ENCODE measurements at regions not wholly inside any gene's neighbourhood (a gene's known extent, or its start where the extent isn't known, plus 50 kb on each side); places are given as distances from the start of the nearest gene placed in this dataset.
"Not testable (repeated sequence)": the region's sequence is repeated elsewhere in the genome, so short reads cannot be mapped to it uniquely, and the experiment has no call there.

DNA sequence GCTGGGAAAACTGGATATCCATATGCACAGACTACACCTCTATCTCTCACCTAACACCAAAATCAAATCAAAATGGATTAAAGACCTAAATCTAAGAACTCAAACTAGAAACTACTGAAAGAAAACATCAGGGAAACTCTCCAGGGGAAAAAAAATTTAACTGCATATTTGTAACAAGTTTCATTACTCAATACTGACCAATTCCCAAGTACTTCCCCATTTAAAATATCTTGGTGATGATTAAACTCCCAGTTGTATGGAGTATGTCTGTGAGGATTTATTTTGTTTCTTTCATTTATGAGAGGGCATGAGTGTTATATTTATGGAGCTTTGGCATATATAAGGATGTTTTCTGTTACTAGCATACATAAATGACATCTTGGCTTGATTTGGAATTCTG is 112.3 kb upstream of the IL15 start:
- intact Hi-C loops (cut with micrococcal nuclease) = no loop called here

- intact Hi-C loops (cut with micrococcal nuclease) = no loop called here
Observed at GRCh38 chr4:141524841-141525240, 111.5 kb upstream of the IL15 start.

- intact Hi-C loops (cut with micrococcal nuclease) = no loop called here
Observed at GRCh38 chr4:141530627-141531026, 105.8 kb upstream of the IL15 start.

DNA sequence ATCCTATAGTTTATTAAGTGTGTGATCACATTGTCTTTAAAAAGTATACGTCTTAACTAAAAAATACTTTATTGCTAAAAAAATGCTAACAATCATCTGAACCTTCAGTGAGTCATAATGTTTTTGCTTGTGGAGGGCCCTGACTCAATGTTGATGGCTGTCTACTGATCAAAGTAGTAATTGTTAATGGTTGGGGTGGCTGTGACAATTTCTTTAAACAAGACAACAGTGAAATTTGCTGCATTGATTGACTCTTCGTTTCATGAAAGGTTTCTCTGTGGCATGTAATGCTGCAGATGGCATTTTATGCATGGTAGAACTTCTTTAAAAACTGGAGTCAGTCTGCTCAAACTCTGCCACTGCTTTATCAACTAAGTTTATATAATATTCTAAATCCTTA is 101.4 kb upstream of the IL15 start:
- intact Hi-C loops (cut with micrococcal nuclease) = no loop called here

GRCh38 chr4:141538001-141538400 is 98.4 kb upstream of the IL15 start:
- intact Hi-C loops (cut with micrococcal nuclease) = no loop called here

- intact Hi-C loops (cut with micrococcal nuclease) = no loop called here
Observed at GRCh38 chr4:141540643-141541042, 95.7 kb upstream of the IL15 start.

DNA sequence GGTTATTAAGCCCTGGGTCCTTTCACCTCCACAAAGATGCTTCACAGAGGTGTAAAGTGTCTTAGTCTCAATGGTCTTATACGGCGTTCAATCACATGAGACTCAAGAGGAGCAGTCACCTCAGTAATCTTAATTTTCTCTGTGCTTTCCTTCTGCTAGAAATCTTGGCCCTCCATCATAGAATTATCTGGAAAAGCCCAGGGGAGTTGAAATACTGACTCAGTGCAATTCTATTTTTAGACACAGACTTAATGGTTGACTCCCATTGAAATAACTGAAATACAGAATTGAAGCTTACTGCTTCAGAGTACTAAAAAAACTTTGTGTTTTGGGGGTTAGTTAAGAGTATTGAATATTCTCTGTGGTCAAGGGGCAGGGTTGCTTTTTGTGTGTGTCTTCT is 94.5 kb upstream of the IL15 start:
- intact Hi-C loops (cut with micrococcal nuclease) = no loop called here

- intact Hi-C loops (cut with micrococcal nuclease) = no loop called here
Observed at GRCh38 chr4:141543176-141543575, 93.2 kb upstream of the IL15 start.

DNA sequence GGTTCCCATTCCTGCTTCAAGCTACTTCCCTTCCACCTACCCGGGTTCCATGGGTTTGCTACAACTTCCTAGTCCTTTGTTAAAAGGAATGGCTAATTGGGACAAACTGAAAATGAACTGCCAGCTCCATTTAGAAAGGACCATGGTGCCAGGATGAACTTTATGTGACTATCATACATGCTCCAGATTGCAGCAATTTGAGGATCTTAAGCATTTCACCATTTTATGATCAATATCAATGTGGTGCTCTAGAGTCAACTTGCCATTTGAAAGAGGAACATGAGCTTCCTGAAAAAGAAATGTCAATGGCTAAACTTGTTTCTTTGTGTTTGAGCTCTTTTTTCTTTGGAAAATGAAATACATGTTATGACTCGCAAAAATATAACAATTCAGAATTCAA is 92.7 kb upstream of the IL15 start:
- intact Hi-C loops (cut with micrococcal nuclease) = no loop called here

DNA sequence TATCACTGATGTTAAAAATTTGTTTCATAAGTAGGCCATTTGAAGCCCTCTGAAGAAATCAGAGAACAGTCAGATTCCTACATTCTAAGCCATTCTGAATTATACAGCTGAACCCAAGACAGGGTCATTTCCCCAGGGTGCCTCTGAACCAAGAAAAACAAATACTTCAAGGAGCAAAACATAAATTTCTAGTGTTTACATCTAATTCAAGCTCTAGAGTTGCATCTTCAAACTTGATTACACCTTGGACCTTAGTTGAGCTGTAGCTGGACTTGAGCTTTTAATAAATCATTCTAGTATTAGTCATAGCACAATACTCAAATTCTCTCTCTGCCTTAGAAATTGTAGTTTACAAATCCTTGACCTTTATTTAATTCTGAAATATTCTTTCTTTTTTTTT is 87.6 kb upstream of the IL15 start:
- intact Hi-C loops (cut with micrococcal nuclease) = no loop called here

DNA sequence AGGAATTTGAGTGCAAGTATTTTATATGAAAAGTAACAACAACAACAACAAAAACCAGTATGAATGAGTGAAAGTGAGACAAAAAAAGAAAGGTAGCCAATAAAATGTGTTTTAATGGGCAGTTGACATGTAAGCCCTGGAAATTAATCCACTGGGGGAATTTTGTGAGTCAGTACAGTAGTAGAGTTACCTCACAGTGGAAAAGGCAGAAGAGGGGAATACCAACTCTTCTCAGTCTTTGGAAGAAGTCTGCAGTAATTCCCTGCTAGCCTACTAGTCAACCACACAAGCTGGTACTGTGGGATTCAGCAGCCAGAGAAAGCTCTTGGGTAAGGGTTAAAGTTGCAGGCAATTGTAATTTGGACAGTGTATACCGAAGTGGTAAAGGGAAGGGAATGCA is 76.3 kb upstream of the IL15 start:
- intact Hi-C loops (cut with micrococcal nuclease) = no loop called here

DNA sequence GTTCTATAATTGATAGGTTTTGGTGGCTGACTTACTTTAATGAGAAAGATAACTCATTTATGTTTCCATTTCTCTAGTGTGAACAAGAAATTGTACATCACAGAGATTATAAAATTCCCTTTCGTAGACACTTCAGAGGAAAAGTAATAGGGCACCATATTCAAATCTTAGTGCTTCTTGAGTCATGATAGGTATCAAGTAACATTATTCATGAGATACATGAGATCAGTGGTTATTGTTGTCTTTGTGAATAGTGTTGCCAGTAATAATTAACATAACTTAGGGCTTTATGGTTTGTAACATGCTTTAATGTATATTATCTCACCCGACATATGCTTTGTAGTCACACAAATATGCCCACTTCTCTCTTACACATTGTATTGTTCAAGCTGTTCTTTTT is 73.7 kb upstream of the IL15 start:
- intact Hi-C loops (cut with micrococcal nuclease) = no loop called here

DNA sequence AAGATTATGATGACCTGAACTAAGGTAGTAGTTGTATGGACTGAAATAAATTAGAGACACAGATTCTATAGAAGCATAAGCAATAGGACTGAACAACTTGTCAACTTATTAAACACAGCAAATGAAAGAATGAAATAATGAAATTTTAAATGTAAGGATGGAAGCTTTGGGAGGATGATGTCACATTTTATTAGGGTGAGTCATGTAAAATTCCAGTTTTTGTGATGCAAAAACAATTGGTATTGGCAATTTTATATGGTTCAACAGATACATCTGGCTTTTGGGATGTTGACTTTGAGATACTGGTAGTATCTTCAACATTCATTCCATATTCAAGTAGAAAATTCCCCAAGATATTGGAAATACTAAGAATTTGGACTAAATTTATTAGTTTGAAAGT is 72.7 kb upstream of the IL15 start:
- intact Hi-C loops (cut with micrococcal nuclease) = no loop called here

- intact Hi-C loops (cut with micrococcal nuclease) = not testable (repeated sequence)
Observed at GRCh38 chr4:141564961-141565360, 71.4 kb upstream of the IL15 start.

DNA sequence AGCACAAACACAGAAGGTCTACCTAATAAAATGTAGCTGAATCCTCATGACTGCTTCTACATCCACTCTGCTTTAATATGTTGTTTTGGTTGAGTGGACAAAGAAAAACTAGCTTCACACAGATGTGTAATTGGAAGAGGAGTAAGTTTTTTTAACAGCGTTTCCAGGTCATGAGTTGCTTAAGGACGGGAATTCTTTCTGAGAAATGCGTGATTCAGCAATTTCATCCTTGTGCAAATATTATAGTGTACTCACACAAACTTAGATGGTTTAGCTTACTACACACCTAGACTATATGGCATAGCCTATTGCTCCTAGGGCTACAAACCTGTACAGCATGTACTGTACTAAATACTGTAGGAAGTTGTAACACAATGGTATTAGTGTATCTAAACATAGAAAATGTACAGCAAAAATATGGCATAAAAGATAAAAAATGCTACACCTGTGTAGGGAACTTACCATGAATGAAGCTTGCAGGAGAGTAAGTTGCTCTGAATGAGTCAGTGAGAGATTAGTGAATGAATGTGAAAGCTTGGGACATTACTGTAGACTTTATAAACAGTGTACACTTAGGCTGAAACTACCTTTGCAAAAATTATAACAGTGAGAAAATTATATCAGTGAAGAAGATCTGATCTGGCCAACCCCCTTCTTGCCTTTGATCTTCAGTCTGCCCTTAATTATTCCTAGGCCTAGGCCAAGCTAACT is 70.8 kb upstream of the IL15 start:
- intact Hi-C loops (cut with micrococcal nuclease) = no loop called here

GRCh38 chr4:141567326-141567915 is 69.0 kb upstream of the IL15 start:
- intact Hi-C loops (cut with micrococcal nuclease) = no loop called here

DNA sequence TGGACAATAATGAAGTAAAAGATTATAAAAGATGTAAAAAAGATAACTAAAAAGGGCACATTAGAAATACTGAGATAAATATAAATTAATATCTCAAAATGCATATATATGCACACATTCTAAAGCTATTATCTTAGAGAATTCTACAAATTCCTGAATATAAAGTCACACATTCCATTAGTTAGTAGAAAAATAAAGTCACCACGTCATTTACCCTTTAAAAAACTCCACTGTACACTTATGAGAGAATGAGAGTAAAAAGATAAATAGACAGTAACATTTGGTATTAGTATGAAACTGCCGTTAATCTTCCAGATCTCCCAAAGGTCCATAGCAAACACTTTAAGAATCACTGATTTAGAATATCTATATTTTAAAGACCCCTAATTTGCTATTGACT is 67.2 kb upstream of the IL15 start:
- intact Hi-C loops (cut with micrococcal nuclease) = no loop called here

DNA sequence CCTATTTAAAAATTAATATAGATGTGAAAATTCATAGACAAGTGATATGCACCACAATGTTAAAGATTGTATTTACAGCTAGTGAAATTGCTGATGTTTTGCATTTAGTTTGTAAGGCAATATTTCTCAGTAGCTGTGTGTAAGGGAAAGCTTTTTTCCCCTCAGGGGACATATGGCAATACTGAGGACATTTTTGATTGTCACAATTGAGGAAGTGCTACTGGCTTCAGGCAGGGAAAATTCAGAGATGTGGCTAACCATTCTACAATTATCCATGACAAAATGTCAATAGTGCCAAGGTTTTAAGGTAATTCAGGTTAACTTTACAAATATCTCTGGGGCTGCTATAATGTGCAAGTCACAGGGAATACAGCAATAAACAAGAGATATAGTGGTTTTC is 66.1 kb upstream of the IL15 start:
- intact Hi-C loops (cut with micrococcal nuclease) = no loop called here

DNA sequence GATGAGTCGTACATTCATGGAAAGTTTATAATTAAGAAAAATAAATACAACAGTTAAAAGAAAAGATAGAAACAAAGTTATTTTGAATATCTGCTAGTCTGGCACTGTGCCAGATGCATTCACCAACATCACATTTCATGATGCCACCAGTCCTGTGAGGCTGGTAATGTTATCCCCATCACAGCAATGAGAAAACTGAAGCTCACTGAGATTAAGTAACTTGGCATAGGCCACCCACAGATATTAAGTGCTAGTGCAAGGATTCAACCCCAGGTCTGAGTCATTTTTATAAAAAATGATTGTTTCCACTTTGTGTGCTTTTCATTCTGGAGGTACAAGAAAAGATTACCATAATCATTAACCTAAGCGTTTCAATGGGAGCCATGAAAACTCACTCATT is 65.0 kb upstream of the IL15 start:
- intact Hi-C loops (cut with micrococcal nuclease) = no loop called here

DNA sequence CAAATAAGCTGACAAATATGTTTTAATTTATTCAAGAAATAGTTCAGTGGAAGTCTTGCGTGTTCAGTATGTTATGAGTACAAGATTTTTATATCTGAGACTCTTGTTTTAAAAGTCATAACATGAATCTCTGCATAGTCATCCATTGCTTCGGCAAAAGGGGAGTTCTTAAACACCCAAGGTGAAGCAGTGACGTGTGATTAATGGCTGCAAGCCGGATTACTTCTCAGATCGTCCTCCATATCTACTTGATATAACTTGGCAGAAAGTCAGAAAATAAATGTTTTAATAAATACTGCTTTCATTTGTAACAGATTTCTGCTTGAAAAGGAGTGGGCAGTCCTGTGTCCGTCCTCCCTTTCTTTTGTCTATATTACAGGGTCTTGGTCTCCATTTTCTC is 64.6 kb upstream of the IL15 start:
- intact Hi-C loops (cut with micrococcal nuclease) = no loop called here

DNA sequence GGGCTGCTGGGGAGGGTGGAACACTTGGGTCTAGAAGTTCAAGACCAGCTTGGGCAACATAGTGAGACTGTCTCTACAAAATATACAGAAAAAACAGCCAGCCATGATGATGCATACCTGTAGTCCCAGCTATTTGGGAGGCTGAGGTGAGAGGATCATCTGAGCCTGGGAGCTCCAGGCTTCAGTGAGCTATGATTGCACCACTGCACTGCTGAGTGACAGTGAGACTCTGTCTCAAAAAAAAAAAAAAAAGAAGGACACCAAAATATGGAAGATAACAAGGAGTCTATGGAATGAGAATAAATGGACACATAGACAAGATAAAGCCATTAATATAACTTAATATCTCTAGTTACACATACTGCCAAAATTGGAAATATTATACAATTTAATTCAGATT is 62.7 kb upstream of the IL15 start:
- intact Hi-C loops (cut with micrococcal nuclease) = no loop called here

- intact Hi-C loops (cut with micrococcal nuclease) = no loop called here
Observed at GRCh38 chr4:141575884-141576283, 60.5 kb upstream of the IL15 start.

DNA sequence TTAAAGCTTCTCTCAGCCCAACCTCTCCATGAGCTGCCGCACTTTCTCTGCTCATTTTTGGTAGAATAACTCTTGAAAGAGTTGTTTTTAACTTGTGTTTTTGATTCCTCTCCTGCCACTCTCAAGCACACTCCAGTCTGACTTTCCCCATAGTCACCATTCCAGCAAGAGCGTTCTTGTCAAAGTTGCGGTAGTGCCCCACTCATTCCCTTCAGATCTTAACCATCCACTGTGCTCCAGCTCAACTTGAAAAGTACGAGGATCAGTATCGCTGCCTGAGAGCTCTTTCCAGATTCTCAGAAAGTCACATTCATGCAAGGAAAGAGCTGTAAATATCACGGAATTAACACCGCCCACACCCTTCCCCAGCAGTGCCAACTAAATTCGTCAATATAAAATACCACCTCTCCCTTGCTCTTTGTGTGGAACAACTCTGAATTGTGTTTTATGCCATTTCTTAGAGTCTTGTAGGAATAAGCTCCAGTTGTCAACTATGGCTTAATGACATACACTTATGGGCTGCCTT is 59.7 kb upstream of the IL15 start:
- intact Hi-C loops (cut with micrococcal nuclease) = no loop called here

Data from T-helper 1 cell treated with Interleukin-12 subunit alpha and Interleukin-12 subunit beta and Interleukin-4 antibody, amounts not matched to agents 30 ng/mL and 1 ng/mL, for 36 hours (primary cell).